GM12878 (cell line): ENCODE measurements at regions not wholly inside any gene's neighbourhood (a gene's known extent, or its start where the extent isn't known, plus 50 kb on each side); places are given as distances from the start of the nearest gene placed in this dataset.

Experiments
- ATAC-seq: fragments of 200-7000 bp; cut with Tn5 transposase; 3 replicates; pipeline ENCODE4 v1.9.1; 2020; ENCODE audit warnings: mild to moderate bottlenecking, moderate library complexity
- BruUV-seq: library from RNA; stranded (reverse); fragments of 400-500 nt; replicated peaks from 2 replicates; lab custom pipeline; 2021; lab: Mats Ljungman, UMichigan
- CTCF ChIA-PET: fragments of 300-600 bp; sonication (Branson Sonifier 250); formaldehyde crosslinking; extraction: SDS; loops from one replicate; lab custom pipeline; 2021; ENCODE audit warnings: inconsistent platforms; lab: Yijun Ruan, JAX
- POLR2A ChIA-PET: fragments of 350-600 bp; formaldehyde crosslinking; extraction: SDS; loops from one replicate; lab custom pipeline; 2021; ENCODE audit warnings: inconsistent platforms; lab: Charles Lee
- RAD21 ChIA-PET: fragments of 300-600 bp; sonication (Branson Sonifier 250); formaldehyde crosslinking; loops from one replicate; lab custom pipeline; 2023; ENCODE audit warnings: antibody characterized with exemption; ENCODE audit not compliant: unreplicated experiment; lab: Charles Lee
- SMC1A ChIA-PET: fragments of 300-600 bp; sonication (Branson Sonifier 250); formaldehyde crosslinking; loops from one replicate; lab custom pipeline; 2023; ENCODE audit not compliant: unreplicated experiment, uncharacterized antibody; lab: Charles Lee
- DNase-seq: peaks from one replicate; pipeline ENCODE4 v3.0.0-alpha.2; 2011; ENCODE audit warnings: low read depth, low spot score
- FAIRE-seq: peaks from 3 replicates; lab custom pipeline; 2011; peaks lifted over from hg19 to GRCh38; lab: Jason Lieb, UNC
- H2AFZ ChIP-seq: 2 replicates; pipeline ENCODE4 v1.6.0; 2011; ENCODE audit warnings: low read depth, low read length, control low read depth; ENCODE audit not compliant: control insufficient read depth
- H3K27ac ChIP-seq: 2 replicates; pipeline ENCODE4 v1.5.1; 2011; ENCODE audit warnings: control low read depth; ENCODE audit not compliant: control insufficient read depth, insufficient read depth
- H3K27me3 ChIP-seq, 2 experiments: replicated peaks in 1 of 2; 2 replicates each; pipeline versions ENCODE4 v1.6.0 to v1.6.1; 2011; ENCODE audit warnings: low read length in 1 of 2; ENCODE audit not compliant: control insufficient read depth in 2 of 2, insufficient read depth in 2 of 2
- H3K36me3 ChIP-seq, 2 experiments: 2 replicates each; pipeline ENCODE4 v1.5.1; 2011; ENCODE audit warnings: low read length in 1 of 2; ENCODE audit not compliant: control insufficient read depth in 2 of 2, insufficient read depth in 2 of 2
- H3K4me1 ChIP-seq: 2 replicates; pipeline ENCODE4 v1.6.1; 2011; ENCODE audit warnings: mild to moderate bottlenecking, low read length, moderate library complexity, mixed read lengths; ENCODE audit not compliant: control insufficient read depth, insufficient read depth
- H3K4me2 ChIP-seq: 2 replicates; pipeline ENCODE4 v1.6.0; 2011; ENCODE audit warnings: control low read depth; ENCODE audit not compliant: control insufficient read depth, insufficient read depth
- H3K4me3 ChIP-seq: fragments of 200-600 bp; sonication (generic); 2 replicates; pipeline ENCODE4 v1.5.1; 2016
- H3K79me2 ChIP-seq: 2 replicates; pipeline ENCODE4 v1.6.0; 2011; ENCODE audit warnings: low read length; ENCODE audit not compliant: control insufficient read depth, insufficient read depth
- H3K9ac ChIP-seq: 2 replicates; pipeline ENCODE4 v1.8.0; 2011; ENCODE audit warnings: low read length, control low read depth, mixed read lengths; ENCODE audit not compliant: control insufficient read depth, insufficient read depth
- H3K9me3 ChIP-seq: replicated peaks from 3 replicates; pipeline ENCODE4 v1.5.1; 2011; ENCODE audit warnings: mild to moderate bottlenecking, low read length; ENCODE audit not compliant: control insufficient read depth, insufficient read depth
- H4K20me1 ChIP-seq: 2 replicates; pipeline ENCODE4 v1.6.0; 2011; ENCODE audit not compliant: control insufficient read depth, insufficient read depth
- ASH2L ChIP-seq: fragments of 300-600, 200-600 bp; sonication (generic); IDR thresholded peaks from 2 replicates; pipeline ENCODE4 v1.6.1; 2017; ENCODE audit warnings: low read depth, mild to moderate bottlenecking, borderline replicate concordance
- BCL11A ChIP-seq: IDR thresholded peaks from 2 replicates; pipeline ENCODE4 v1.6.1; 2011; ENCODE audit warnings: low read depth, low read length
- CEBPZ ChIP-seq: fragments of 150-350 bp; IDR thresholded peaks from 2 replicates; pipeline ENCODE4 v1.6.1; 2016; ENCODE audit warnings: low read depth, low read length
- EED ChIP-seq: sonication (generic); IDR thresholded peaks from 2 replicates; pipeline ENCODE4 v1.6.1; 2016; ENCODE audit warnings: antibody characterized with exemption, low read depth
- IKZF2 ChIP-seq, 2 experiments: fragments of 450-650 bp; IDR thresholded peaks; 2 replicates each; pipeline ENCODE4 v1.6.1; 2017; ENCODE audit warnings: mild to moderate bottlenecking in 2 of 2, moderate library complexity in 2 of 2
- NBN ChIP-seq: fragments of 450-650 bp; IDR thresholded peaks from 2 replicates; pipeline ENCODE4 v1.6.1; 2016
- RAD21 ChIP-seq: IDR thresholded peaks from 2 replicates; pipeline ENCODE4 v1.6.1; 2011; ENCODE audit warnings: mild to moderate bottlenecking, low read depth, low read length, moderate library complexity; ENCODE audit not compliant: insufficient read depth
- SIN3A ChIP-seq: IDR thresholded peaks from 2 replicates; pipeline ENCODE4 v1.6.1; 2012; ENCODE audit warnings: low read depth, low read length, improper control_type of control experiment
- SMAD1 ChIP-seq: fragments of 450-650 bp; IDR thresholded peaks from 2 replicates; pipeline ENCODE4 v1.6.1; 2018; ENCODE audit warnings: mild to moderate bottlenecking, low read depth; ENCODE audit not compliant: partially characterized antibody
- SMARCA5 ChIP-seq: fragments of 450-650 bp; IDR thresholded peaks from 2 replicates; pipeline ENCODE4 v1.6.1; 2017; ENCODE audit warnings: mild to moderate bottlenecking
- SMC3 ChIP-seq: IDR thresholded peaks from 2 replicates; pipeline ENCODE4 v1.6.1; 2011; ENCODE audit warnings: low read length, improper control_type of control experiment, borderline replicate concordance
- TBL1XR1 ChIP-seq: IDR thresholded peaks from 2 replicates; pipeline ENCODE4 v1.6.1; 2012; ENCODE audit warnings: low read depth, low read length, improper control_type of control experiment
- ZBTB4 ChIP-seq: fragments of 450-650 bp; formaldehyde crosslinking; IDR thresholded peaks from 2 replicates; pipeline ENCODE4 v1.4.0; 2022; ENCODE audit warnings: mild to moderate bottlenecking, moderate library complexity
- ZSCAN29 ChIP-seq: fragments of 450-650 bp; IDR thresholded peaks from 2 replicates; pipeline ENCODE4 v1.6.1; 2017; ENCODE audit warnings: mild to moderate bottlenecking, moderate library complexity
- WGBS: methylation state at CpG from one replicate; pipeline ENCODE4 v1.1.6; 2016; ENCODE audit warnings: low lambda C conversion rate; ENCODE audit not compliant: insufficient replicate concordance, insufficient coverage; ENCODE audit errors: missing lambda C conversion rate; 5-methylcytosine and 5-hydroxymethylcytosine counted together
- in situ Hi-C: fragments of 300-500 bp; cut with MboI; formaldehyde crosslinking; loops from 9 replicates; pipeline ENCODE4 v1.14.3; 2018; ENCODE audit warnings: mixed read lengths
- intact Hi-C: fragments of 100-400 bp; cut with micrococcal nuclease; formaldehyde crosslinking; loops from one replicate; pipeline ENCODE4 v1.14.2; 2022; ENCODE audit not compliant: unreplicated experiment

GRCh38 chr2:122539311-122539710 is 783.9 kb downstream of the TSN start:
- ChIA-PET RAD21 (interaction anchor here (2.3 kb wide), 1 partner anchor 10 kb away, joined by 8 read pairs; no protein-coding TSS in a partner anchor), CTCF (interaction anchor here (0.8 to 0.9 kb wide), 2 partner anchors 9 to 85 kb away, joined by 3 read pairs; no protein-coding TSS in a partner anchor), POLR2A (no interaction called here), SMC1A (interaction anchor here (0.8 to 1.3 kb wide), 5 partner anchors 9 to 206 kb away, joined by 3 to 5 read pairs (median 3); no protein-coding TSS in a partner anchor)
- H3K9me3 ChIP-seq: no peaks in the 10 kb centered on the region
- H3K9ac ChIP-seq: no peak overlapping the region
- ATAC-seq (no peak), DNase-seq (no peak), FAIRE-seq (no peak)
- no peak overlapping the region for H2AFZ ChIP-seq
- TF ChIP-seq TBL1XR1: no peak
- TF ChIP-seq ASH2L: no peak
- TF ChIP-seq IKZF2 (IDR thresholded peaks at IDR 0.05): no peak
- TF ChIP-seq SMAD1: no peak
- TF ChIP-seq RAD21: no peak
- no peak for TF ChIP-seq CEBPZ
- TF ChIP-seq SMC3: no peak
- no peak for TF ChIP-seq NBN
- no peak for TF ChIP-seq ZBTB4 (CRISPR knock-in tag)
- no peak for TF ChIP-seq ZSCAN29
- TF ChIP-seq SMARCA5: no peak
- no peak for TF ChIP-seq EED
- TF ChIP-seq BCL11A: no peak
- TF ChIP-seq SIN3A: no peak
- no peaks in the 10 kb centered on the region for H4K20me1 ChIP-seq
- no peak overlapping the region for H3K4me2 ChIP-seq
- no peaks in the 10 kb centered on the region for H3K79me2 ChIP-seq
- in situ Hi-C loops: no loop called here
- no peaks in the 10 kb centered on the region for H3K27me3 ChIP-seq
- no peaks in the 10 kb centered on the region for H3K36me3 ChIP-seq
- no peaks in the 10 kb centered on the region for H3K4me1 ChIP-seq
- intact Hi-C loops: loop anchor here (5.0 kb wide), 1 partner anchor 208 kb away; no protein-coding TSS in a partner anchor
- WGBS: 3% methylated on average over 3 of the region's 3 CpGs
- no TSS peak for BruUV-seq
- no peak overlapping the region for H3K27ac ChIP-seq
- H3K4me3 ChIP-seq: no peak overlapping the region
